ENCODE measurements at regions not wholly inside any gene's neighbourhood (a gene's known extent, or its start where the extent isn't known, plus 50 kb on each side); places are given as distances from the start of the nearest gene placed in this dataset.

- H3K79me1 ChIP-seq (ENCODE audit: low read depth, low read length) = no peaks in the 10 kb centered on the region
- H2BK12ac ChIP-seq (ENCODE audit: low read length) = no peak overlapping the region
- no peak overlapping the region for H3K14ac ChIP-seq (ENCODE audit: low read length)
Measured at GRCh38 chr11:115897707-115898106, 393.5 kb upstream of the CADM1 start.

DNA sequence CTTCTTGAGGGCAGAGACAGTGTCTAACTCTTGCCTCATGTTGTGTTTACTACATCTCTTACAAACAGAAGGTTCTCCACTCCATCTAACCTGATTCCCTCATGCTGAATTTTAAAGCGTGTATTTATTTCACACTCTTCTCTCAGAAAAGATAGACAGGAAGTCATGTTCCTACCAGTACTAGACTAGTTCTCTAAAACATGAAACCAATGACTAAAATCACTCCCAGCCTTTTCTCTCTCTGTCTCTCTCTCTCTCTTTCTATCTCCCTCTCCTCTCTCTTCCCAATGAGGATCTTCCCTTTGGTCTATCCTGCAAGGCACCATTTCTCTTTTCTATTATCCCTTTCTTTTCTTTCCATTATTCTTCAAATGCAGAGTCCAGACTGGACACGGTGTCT, 391.9 kb upstream of the CADM1 start:
- Histone ChIP-seq H3K27me3 (ENCODE audit: control insufficient read depth in 3 of 3, insufficient read depth in 3 of 3, low read depth in 1 of 3, low read length in 3 of 3) (no peaks in the 10 kb centered on the region), H4K91ac (ENCODE audit: low read depth, low read length, poor library complexity) (no peak overlapping the region), H3K4me2 (ENCODE audit: insufficient read depth, low read length, poor library complexity, severe bottlenecking) (no peak overlapping the region), H2BK15ac (ENCODE audit: low read length) (no peak overlapping the region), H3K4me3 (ENCODE audit: low read length in 2 of 2) (no peak overlapping the region), H3K9ac (ENCODE audit: low read depth, low read length, poor library complexity) (no peak overlapping the region), H4K8ac (ENCODE audit: low read depth, low read length) (no peak overlapping the region), H2BK120ac (ENCODE audit: low read depth, low read length) (no peak overlapping the region), H3K23ac (ENCODE audit: low read depth, low read length, poor library complexity) (no peak overlapping the region), H2BK5ac (ENCODE audit: low read length) (no peak overlapping the region), H3K79me1 (ENCODE audit: low read depth, low read length) (no peaks in the 10 kb centered on the region), H3K27ac (replicated peaks; ENCODE audit: low read length) (no peak overlapping the region), H3K36me3 (replicated peaks in 1 of 2; ENCODE audit: control insufficient read depth in 2 of 2, insufficient read depth in 2 of 2, low read length in 2 of 2) (no peaks in the 10 kb centered on the region), H2AFZ (ENCODE audit: low read length) (no peak overlapping the region), H3K18ac (ENCODE audit: low read length) (no peak overlapping the region), H3K14ac (ENCODE audit: low read length) (no peak overlapping the region), H3K9me3 (replicated peaks in 1 of 2; ENCODE audit: control insufficient read depth in 2 of 2, insufficient read depth in 1 of 2, low read depth in 1 of 2, low read length in 2 of 2) (no peaks in the 10 kb centered on the region), H3K4me1 (ENCODE audit: control insufficient read depth in 2 of 2, insufficient read depth in 1 of 2, low read depth in 1 of 2, low read length in 2 of 2) (no peaks in the 10 kb centered on the region), H3K4ac (ENCODE audit: low read length) (no peak overlapping the region), H2BK12ac (ENCODE audit: low read length) (no peak overlapping the region), H2AK5ac (ENCODE audit: low read depth, low read length) (no peak overlapping the region)
- DNase-seq (ENCODE audit: low spot score) = no peak
- WGBS, 2 donors (ENCODE audit: extremely low coverage in 2 of 2, insufficient read length in 2 of 2, insufficient replicate concordance in 1 of 2) = no CpG with 5 or more reads among the region's 2 CpGs

More at GRCh38 chr11:115897707-115898106, 393.5 kb upstream of the CADM1 start:
- no peak overlapping the region for H2AFZ ChIP-seq (ENCODE audit: low read length)
- no peak overlapping the region for H2BK15ac ChIP-seq (ENCODE audit: low read length)
- H2BK120ac ChIP-seq (ENCODE audit: low read depth, low read length) = no peak overlapping the region
- no peak overlapping the region for H3K18ac ChIP-seq (ENCODE audit: low read length)
- DNase-seq (ENCODE audit: low spot score) = no peak
- no peak overlapping the region for H3K27ac ChIP-seq (replicated peaks; ENCODE audit: low read length)
- H3K4me2 ChIP-seq (ENCODE audit: insufficient read depth, low read length, poor library complexity, severe bottlenecking) = no peak overlapping the region
- H3K36me3 ChIP-seq (replicated peaks in 1 of 2; ENCODE audit: control insufficient read depth in 2 of 2, insufficient read depth in 2 of 2, low read length in 2 of 2) = no peaks in the 10 kb centered on the region
- no peak overlapping the region for H4K91ac ChIP-seq (ENCODE audit: low read depth, low read length, poor library complexity)
- WGBS, 2 donors (ENCODE audit: extremely low coverage in 2 of 2, insufficient read length in 2 of 2, insufficient replicate concordance in 1 of 2) = no CpG with 5 or more reads among the region's 4 CpGs
- H2BK5ac ChIP-seq (ENCODE audit: low read length) = no peak overlapping the region
- H2AK5ac ChIP-seq (ENCODE audit: low read depth, low read length) = no peak overlapping the region
- H3K23ac ChIP-seq (ENCODE audit: low read depth, low read length, poor library complexity) = no peak overlapping the region
- H3K27me3 ChIP-seq (ENCODE audit: control insufficient read depth in 3 of 3, insufficient read depth in 3 of 3, low read depth in 1 of 3, low read length in 3 of 3) = no peaks in the 10 kb centered on the region
- no peaks in the 10 kb centered on the region for H3K9me3 ChIP-seq (replicated peaks in 1 of 2; ENCODE audit: control insufficient read depth in 2 of 2, insufficient read depth in 1 of 2, low read depth in 1 of 2, low read length in 2 of 2)
- H4K8ac ChIP-seq (ENCODE audit: low read depth, low read length) = no peak overlapping the region
- H3K4me3 ChIP-seq (ENCODE audit: low read length in 2 of 2) = no peak overlapping the region
- H3K4ac ChIP-seq (ENCODE audit: low read length) = no peak overlapping the region
- H3K9ac ChIP-seq (ENCODE audit: low read depth, low read length, poor library complexity) = no peak overlapping the region
- H3K4me1 ChIP-seq (ENCODE audit: control insufficient read depth in 2 of 2, insufficient read depth in 1 of 2, low read depth in 1 of 2, low read length in 2 of 2) = no peaks in the 10 kb centered on the region

DNA sequence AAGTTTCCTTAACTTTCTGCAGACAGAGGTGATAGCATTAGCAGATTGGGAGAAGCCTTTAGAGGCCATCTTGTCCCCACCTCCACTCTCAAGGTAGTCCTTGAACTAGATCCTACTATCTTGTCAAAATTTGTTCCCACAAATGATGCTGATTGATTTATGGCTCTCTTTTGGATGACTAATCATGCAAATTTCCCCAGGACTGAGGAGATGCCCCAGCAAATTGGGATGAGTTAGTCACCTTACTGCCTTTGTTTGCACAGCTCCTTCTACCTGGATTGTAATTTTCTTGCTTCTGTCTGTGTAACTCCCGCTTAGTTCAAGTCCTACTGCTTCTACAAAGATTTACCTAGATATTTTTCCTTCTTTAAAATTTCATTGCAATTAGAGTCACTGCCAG, 391.4 kb upstream of the CADM1 start:
- H2BK15ac ChIP-seq (ENCODE audit: low read length) = no peak overlapping the region
- H2BK5ac ChIP-seq (ENCODE audit: low read length) = no peak overlapping the region
- no peaks in the 10 kb centered on the region for H3K27me3 ChIP-seq (ENCODE audit: control insufficient read depth in 3 of 3, insufficient read depth in 3 of 3, low read depth in 1 of 3, low read length in 3 of 3)
- no peak overlapping the region for H3K4ac ChIP-seq (ENCODE audit: low read length)
- no peaks in the 10 kb centered on the region for H3K4me1 ChIP-seq (ENCODE audit: control insufficient read depth in 2 of 2, insufficient read depth in 1 of 2, low read depth in 1 of 2, low read length in 2 of 2)
- H2BK12ac ChIP-seq (ENCODE audit: low read length) = no peak overlapping the region
- no peak overlapping the region for H2AK5ac ChIP-seq (ENCODE audit: low read depth, low read length)
- no peak overlapping the region for H4K8ac ChIP-seq (ENCODE audit: low read depth, low read length)
- DNase-seq (ENCODE audit: low spot score) = no peak
- H3K36me3 ChIP-seq (replicated peaks in 1 of 2; ENCODE audit: control insufficient read depth in 2 of 2, insufficient read depth in 2 of 2, low read length in 2 of 2) = no peaks in the 10 kb centered on the region
- no peak overlapping the region for H3K18ac ChIP-seq (ENCODE audit: low read length)
- no peaks in the 10 kb centered on the region for H3K9me3 ChIP-seq (replicated peaks in 1 of 2; ENCODE audit: control insufficient read depth in 2 of 2, insufficient read depth in 1 of 2, low read depth in 1 of 2, low read length in 2 of 2)
- no peak overlapping the region for H3K23ac ChIP-seq (ENCODE audit: low read depth, low read length, poor library complexity)
- H3K4me3 ChIP-seq (ENCODE audit: low read length in 2 of 2) = no peak overlapping the region
- no peak overlapping the region for H3K27ac ChIP-seq (replicated peaks; ENCODE audit: low read length)
- H3K9ac ChIP-seq (ENCODE audit: low read depth, low read length, poor library complexity) = no peak overlapping the region
- no peaks in the 10 kb centered on the region for H3K79me1 ChIP-seq (ENCODE audit: low read depth, low read length)
- H4K91ac ChIP-seq (ENCODE audit: low read depth, low read length, poor library complexity) = no peak overlapping the region
- no peak overlapping the region for H2BK120ac ChIP-seq (ENCODE audit: low read depth, low read length)
- no peak overlapping the region for H2AFZ ChIP-seq (ENCODE audit: low read length)
- H3K4me2 ChIP-seq (ENCODE audit: insufficient read depth, low read length, poor library complexity, severe bottlenecking) = no peak overlapping the region
- WGBS, 2 donors (ENCODE audit: extremely low coverage in 2 of 2, insufficient read length in 2 of 2, insufficient replicate concordance in 1 of 2) = no CpG with 5 or more reads among the region's 1 CpG
- no peak overlapping the region for H3K14ac ChIP-seq (ENCODE audit: low read length)

GRCh38 chr11:115894176-115894575, 390.0 kb upstream of the CADM1 start:
- H3K23ac ChIP-seq (ENCODE audit: low read depth, low read length, poor library complexity) = no peak overlapping the region
- no peak overlapping the region for H2BK120ac ChIP-seq (ENCODE audit: low read depth, low read length)
- no peak overlapping the region for H3K14ac ChIP-seq (ENCODE audit: low read length)
- H2BK5ac ChIP-seq (ENCODE audit: low read length) = no peak overlapping the region
- no peak overlapping the region for H2BK15ac ChIP-seq (ENCODE audit: low read length)
- H2AFZ ChIP-seq (ENCODE audit: low read length) = no peak overlapping the region
- H3K4me3 ChIP-seq (ENCODE audit: low read length in 2 of 2) = no peak overlapping the region
- no peaks in the 10 kb centered on the region for H3K27me3 ChIP-seq (ENCODE audit: control insufficient read depth in 3 of 3, insufficient read depth in 3 of 3, low read depth in 1 of 3, low read length in 3 of 3)
- no peak for DNase-seq (ENCODE audit: low spot score)
- H3K9ac ChIP-seq (ENCODE audit: low read depth, low read length, poor library complexity) = no peak overlapping the region
- H2BK12ac ChIP-seq (ENCODE audit: low read length) = no peak overlapping the region
- H3K4me2 ChIP-seq (ENCODE audit: insufficient read depth, low read length, poor library complexity, severe bottlenecking) = no peak overlapping the region
- no peak overlapping the region for H2AK5ac ChIP-seq (ENCODE audit: low read depth, low read length)
- H4K8ac ChIP-seq (ENCODE audit: low read depth, low read length) = no peak overlapping the region
- no peak overlapping the region for H3K18ac ChIP-seq (ENCODE audit: low read length)
- no peaks in the 10 kb centered on the region for H3K4me1 ChIP-seq (ENCODE audit: control insufficient read depth in 2 of 2, insufficient read depth in 1 of 2, low read depth in 1 of 2, low read length in 2 of 2)
- no peaks in the 10 kb centered on the region for H3K36me3 ChIP-seq (replicated peaks in 1 of 2; ENCODE audit: control insufficient read depth in 2 of 2, insufficient read depth in 2 of 2, low read length in 2 of 2)
- WGBS, 2 donors (ENCODE audit: extremely low coverage in 2 of 2, insufficient read length in 2 of 2, insufficient replicate concordance in 1 of 2) = no CpG with 5 or more reads among the region's 5 CpGs
- H4K91ac ChIP-seq (ENCODE audit: low read depth, low read length, poor library complexity) = no peak overlapping the region
- no peaks in the 10 kb centered on the region for H3K79me1 ChIP-seq (ENCODE audit: low read depth, low read length)
- no peaks in the 10 kb centered on the region for H3K9me3 ChIP-seq (replicated peaks in 1 of 2; ENCODE audit: control insufficient read depth in 2 of 2, insufficient read depth in 1 of 2, low read depth in 1 of 2, low read length in 2 of 2)
- no peak overlapping the region for H3K4ac ChIP-seq (ENCODE audit: low read length)
- no peak overlapping the region for H3K27ac ChIP-seq (replicated peaks; ENCODE audit: low read length)

Data from neuronal stem cell (in vitro differentiated cells).